A549 (cell line): ENCODE measurements at regions not wholly inside any gene's neighbourhood (a gene's known extent, or its start where the extent isn't known, plus 50 kb on each side); places are given as distances from the start of the nearest gene placed in this dataset.

ENCODE experiments used
- ATAC-seq, 2 experiments: fragments of 200-7000 bp in 1 of 2; fragments of >200 bp in 1 of 2; cut with Nextera tagmentation in 1 of 2; cut with Tn5 transposase in 1 of 2; 3 replicates each; pipeline versions ENCODE4 v1.8.0 to v1.9.1; 2018 to 2020; ENCODE audit warnings: mild to moderate bottlenecking in 1 of 2, moderate library complexity in 1 of 2
- CTCF ChIA-PET: fragments of 300-600 bp; sonication (Branson Sonifier 250); formaldehyde crosslinking; extraction: SDS; loops from one replicate; lab custom pipeline; 2021; ENCODE audit warnings: antibody characterized with exemption, inconsistent platforms; lab: Yijun Ruan, JAX
- POLR2A ChIA-PET: fragments of 350-600 bp; formaldehyde crosslinking; extraction: SDS; loops from one replicate; lab custom pipeline; 2021; ENCODE audit warnings: antibody characterized with exemption, inconsistent platforms; lab: Yijun Ruan, JAX
- DNase-seq, 2 experiments: peaks; one replicate each; pipeline versions ENCODE4 v3.0.0 to v3.0.0-alpha.2; 2011 to 2016; ENCODE audit warnings: low read depth in 1 of 2, low spot score in 1 of 2
- FAIRE-seq: peaks from 2 replicates; lab custom pipeline; 2011; peaks lifted over from hg19 to GRCh38; lab: Jason Lieb, UNC
- H3K27ac ChIP-seq, 2 experiments: fragments of >200 bp; sonication (Bioruptor Twin); formaldehyde crosslinking; 3 replicates each; pipeline ENCODE4 v1.5.1; 2016 to 2017
- H3K4me1 ChIP-seq: fragments of >200 bp; sonication (Bioruptor Twin); formaldehyde crosslinking; 3 replicates; pipeline ENCODE4 v1.6.1; 2016
- H3K4me2 ChIP-seq: fragments of >200 bp; sonication (Bioruptor Twin); formaldehyde crosslinking; 3 replicates; pipeline ENCODE4 v1.6.1; 2016
- H3K4me3 ChIP-seq: fragments of >200 bp; sonication (Bioruptor Twin); formaldehyde crosslinking; 3 replicates; pipeline ENCODE4 v1.5.1; 2016
- H3K9me3 ChIP-seq: fragments of >200 bp; sonication (Bioruptor Twin); formaldehyde crosslinking; 3 replicates; pipeline ENCODE4 v1.6.1; 2016
- CBX2 ChIP-seq: fragments of 200-600 bp; sonication (generic); IDR thresholded peaks from 2 replicates; pipeline ENCODE4 v1.6.1; 2016; ENCODE audit warnings: low read depth, mild to moderate bottlenecking, borderline replicate concordance
- CBX8 ChIP-seq: fragments of 200-600 bp; sonication (generic); IDR thresholded peaks from 2 replicates; pipeline ENCODE4 v1.6.1; 2016
- EHMT2 ChIP-seq: fragments of 200-600 bp; sonication (generic); IDR thresholded peaks from 2 replicates; pipeline ENCODE4 v1.6.1; 2016; ENCODE audit warnings: antibody characterized with exemption, low read depth, mild to moderate bottlenecking, moderate library complexity
- ELK1 ChIP-seq: fragments of 150-350 bp; IDR thresholded peaks from 2 replicates; pipeline ENCODE4 v1.6.1; 2014; ENCODE audit warnings: low read depth, mild to moderate bottlenecking, low read length
- ESRRA ChIP-seq: fragments of 150-350 bp; IDR thresholded peaks from 2 replicates; pipeline ENCODE4 v1.6.1; 2014; ENCODE audit warnings: mild to moderate bottlenecking, low read length, borderline replicate concordance
- FOSB ChIP-seq: fragments of 250-450 bp; sonication (Bioruptor Pico); IDR thresholded peaks from 2 replicates; pipeline ENCODE4 v1.5.0; 2020; ENCODE audit warnings: mild to moderate bottlenecking, moderate library complexity
- FOSL2 ChIP-seq, 2 experiments: fragments of 450-650 bp in 1 of 2; fragments of >200 bp in 1 of 2; sonication (Bioruptor Twin) in 1 of 2; formaldehyde crosslinking; IDR thresholded peaks; 2 replicates each; pipeline versions ENCODE4 v1.5.0 to v1.6.1; 2016 to 2020; ENCODE audit warnings: mild to moderate bottlenecking in 1 of 2, moderate library complexity in 1 of 2
- FOXS1 ChIP-seq: fragments of 250-450 bp; sonication (Bioruptor Pico); IDR thresholded peaks from 2 replicates; pipeline ENCODE4 v1.5.0; 2020; ENCODE audit warnings: mild to moderate bottlenecking, moderate library complexity
- HEYL ChIP-seq: fragments of 250-450 bp; sonication (Bioruptor Pico); IDR thresholded peaks from 2 replicates; pipeline ENCODE4 v1.8.0; 2021; ENCODE audit warnings: mild to moderate bottlenecking, moderate library complexity
- HMGXB4 ChIP-seq: fragments of 250-450 bp; sonication (Bioruptor Pico); IDR thresholded peaks from 2 replicates; pipeline ENCODE4 v1.5.0; 2021; ENCODE audit warnings: mild to moderate bottlenecking, moderate library complexity, borderline replicate concordance
- HOXB13 ChIP-seq: fragments of 250-450 bp; sonication (Bioruptor Pico); IDR thresholded peaks from 2 replicates; pipeline ENCODE4 v1.5.0; 2020; ENCODE audit warnings: low read depth, mild to moderate bottlenecking, moderate library complexity
- HOXB5 ChIP-seq: fragments of 250-450 bp; sonication (Bioruptor Pico); IDR thresholded peaks from 2 replicates; pipeline ENCODE4 v1.5.0; 2020; ENCODE audit warnings: mild to moderate bottlenecking, moderate library complexity
- JUN ChIP-seq, 2 experiments: fragments of >200 bp; sonication (Bioruptor Twin); formaldehyde crosslinking; IDR thresholded peaks; 2 replicates in 1 of 2; 3 replicates in 1 of 2; pipeline ENCODE4 v1.6.1; 2016 to 2017
- KDM1A ChIP-seq: fragments of 200-600 bp; sonication (generic); IDR thresholded peaks from 2 replicates; pipeline ENCODE4 v1.6.1; 2016; ENCODE audit warnings: low read depth, mild to moderate bottlenecking
- KDM5A ChIP-seq: fragments of 200-600 bp; sonication (generic); IDR thresholded peaks from 2 replicates; pipeline ENCODE4 v1.6.1; 2016; ENCODE audit warnings: antibody characterized with exemption, mild to moderate bottlenecking
- MAZ ChIP-seq: fragments of 150-350 bp; IDR thresholded peaks from 2 replicates; pipeline ENCODE4 v1.6.1; 2014; ENCODE audit warnings: antibody characterized with exemption, low read depth, low read length, borderline replicate concordance
- MYC ChIP-seq: IDR thresholded peaks from 2 replicates; pipeline ENCODE4 v1.6.1; 2012; ENCODE audit warnings: mild to moderate bottlenecking, inconsistent platforms, low read length, improper control_type of control experiment, borderline replicate concordance
- NFE2L2 ChIP-seq: fragments of 150-350 bp; conservative IDR thresholded peaks from 2 replicates; pipeline ENCODE4 v1.6.1; 2014; ENCODE audit warnings: low read length
- PBX3 ChIP-seq: IDR thresholded peaks from 2 replicates; pipeline ENCODE4 v1.6.1; 2012
- PHF8 ChIP-seq: fragments of 200-600 bp; sonication (generic); IDR thresholded peaks from 2 replicates; pipeline ENCODE4 v1.6.1; 2016; ENCODE audit warnings: low read depth, mild to moderate bottlenecking, antibody characterized with exemption, moderate library complexity, borderline replicate concordance
- POLR2AphosphoS2 ChIP-seq: conservative IDR thresholded peaks from 2 replicates; pipeline ENCODE4 v1.6.1; 2012; ENCODE audit warnings: low read length, improper control_type of control experiment, inconsistent platforms
- ZC3H11A ChIP-seq: fragments of 450-650 bp; IDR thresholded peaks from 2 replicates; pipeline ENCODE4 v1.6.1; 2014; ENCODE audit warnings: antibody characterized with exemption, mild to moderate bottlenecking
- ZSCAN20 ChIP-seq: fragments of 250-450 bp; sonication (Bioruptor Pico); IDR thresholded peaks from 2 replicates; pipeline ENCODE4 v1.8.0; 2022; ENCODE audit warnings: mild to moderate bottlenecking, moderate library complexity
- WGBS: methylation state at CpG from one replicate; pipeline ENCODE4 v1.1.6; 2017; ENCODE audit errors: missing lambda C conversion rate; 5-methylcytosine and 5-hydroxymethylcytosine counted together

GRCh38 chr2:42965196-42965595 is 172.8 kb upstream of the HAAO start:
- no peak for DNase-seq
- Histone ChIP-seq H3K9me3 (no peaks in the 10 kb centered on the region), H3K4me2 (no peak overlapping the region), H3K27ac (no peak overlapping the region), H3K4me3 (no peak overlapping the region), H3K4me1 (peaks cover 10% of the 10 kb centered on the region)
- ATAC-seq = no peak
- ChIA-PET CTCF (interaction anchor here (0.8 to 7.0 kb wide), 10 partner anchors 11 to 521 kb away, joined by 3 to 68 read pairs (median 6); partner anchors contain the start of gene ZFP36L2), POLR2A (no interaction called here)
- 91% methylated on average over 4 of the region's 4 CpGs for WGBS
- FAIRE-seq = no peak
- TF ChIP-seq ESRRA = no peak
- TF ChIP-seq CBX2 = no peak
- TF ChIP-seq KDM5A = no peak
- TF ChIP-seq POLR2AphosphoS2 = no peak
- TF ChIP-seq PBX3 = no peak
- no peak for TF ChIP-seq FOSB (CRISPR knock-in tag)
- no peak for TF ChIP-seq JUN (IDR thresholded peaks at IDR 0.05)
- no peak for TF ChIP-seq FOSL2 (IDR thresholded peaks at IDR 0.05)
- no peak for TF ChIP-seq FOSL2 (CRISPR knock-in tag; IDR thresholded peaks at IDR 0.05)
- TF ChIP-seq ELK1 = no peak
- TF ChIP-seq EHMT2 = no peak
- no peak for TF ChIP-seq FOXS1
- TF ChIP-seq HEYL = no peak
- TF ChIP-seq ZC3H11A = no peak
- TF ChIP-seq HOXB5 (CRISPR knock-in tag) = no peak
- TF ChIP-seq ZSCAN20 (CRISPR knock-in tag) = no peak
- no peak for TF ChIP-seq PHF8
- no peak for TF ChIP-seq HMGXB4 (CRISPR knock-in tag)
- TF ChIP-seq KDM1A = no peak
- no peak for TF ChIP-seq MYC

GRCh38 chr2:42964439-42965083 is 172.2 kb upstream of the HAAO start:
- POLR2A ChIA-PET = no interaction called here
- ATAC-seq = no peak
- FAIRE-seq = no peak
- H3K27ac ChIP-seq = no peak overlapping the region
- H3K4me2 ChIP-seq = no peak overlapping the region
- TF ChIP-seq CBX8 = no peak
- TF ChIP-seq MAZ = no peak
- no peak for TF ChIP-seq HOXB13 (CRISPR knock-in tag)
- no peak for TF ChIP-seq NFE2L2
- TF ChIP-seq HMGXB4 (CRISPR knock-in tag) = no peak
- DNase-seq = no peak
- H3K4me1 ChIP-seq = peaks cover 3% of the 10 kb centered on the region; the same call in 2 of the 3 replicates
- CTCF ChIA-PET = interaction anchor here (0.8 to 7.0 kb wide), 12 partner anchors 11 to 521 kb away, joined by 3 to 68 read pairs (median 4); partner anchors contain the start of gene ZFP36L2
- 70% methylated on average over 6 of the region's 6 CpGs for WGBS
- no peak overlapping the region for H3K4me3 ChIP-seq
- no peaks in the 10 kb centered on the region for H3K9me3 ChIP-seq
